ENCODE measurements at regions not wholly inside any gene's neighbourhood (a gene's known extent, or its start where the extent isn't known, plus 50 kb on each side); places are given as distances from the start of the nearest gene placed in this dataset.
"Not testable (repeated sequence)": the region's sequence is repeated elsewhere in the genome, so short reads cannot be mapped to it uniquely, and the experiment has no call there.

DNA sequence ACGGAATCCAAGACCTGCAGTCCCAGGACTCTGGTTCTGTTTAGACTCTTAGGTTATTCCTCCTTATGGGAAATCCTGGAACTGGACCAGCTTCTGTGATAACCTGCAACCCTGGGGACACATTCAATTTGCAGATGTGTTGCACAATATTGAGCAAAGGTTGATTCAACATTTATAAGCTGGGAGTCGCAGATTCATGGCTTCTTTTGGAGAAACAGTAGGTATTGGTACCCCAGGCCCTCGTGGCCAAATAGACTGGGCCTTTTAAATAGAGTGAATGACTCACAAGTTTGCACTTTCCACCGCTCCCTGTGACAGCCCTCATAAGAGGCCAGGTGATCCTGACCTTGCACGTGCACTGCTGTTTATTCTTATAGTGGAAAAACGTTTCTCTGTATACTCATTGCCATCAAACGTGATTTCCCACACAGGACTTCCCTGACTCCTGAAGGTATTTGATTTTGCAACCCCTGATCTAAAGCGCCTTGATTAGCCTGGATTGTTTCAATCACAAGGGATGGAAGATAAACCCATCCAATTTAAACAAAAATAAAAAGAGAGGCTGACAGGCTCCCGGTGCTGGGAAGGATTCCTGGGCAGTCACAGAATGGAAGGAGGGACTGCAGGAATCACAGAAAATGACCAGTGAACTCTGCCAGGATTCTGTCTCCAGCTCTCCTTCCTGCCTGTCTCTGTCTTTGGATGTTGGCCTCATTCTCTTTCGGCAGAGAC, 98.0 kb downstream of the VCPKMT start:
- DNase-seq (ENCODE audit: low spot score): peak; percentile 87

DNA sequence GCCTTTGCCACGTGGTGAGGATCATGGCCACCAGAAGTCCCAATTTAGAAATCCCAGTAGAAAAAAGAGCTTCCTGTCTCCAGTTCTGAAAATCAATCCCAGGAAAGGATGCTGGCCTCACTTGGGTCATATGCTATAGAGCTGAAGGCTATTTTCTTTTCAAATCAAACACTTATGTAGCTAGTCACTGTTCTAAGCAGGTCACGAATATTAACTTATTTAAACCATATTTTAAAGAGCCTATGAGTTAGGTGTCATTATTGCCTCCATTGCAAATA, 97.5 kb downstream of the VCPKMT start:
- DNase-seq (ENCODE audit: low spot score): no peak

DNA sequence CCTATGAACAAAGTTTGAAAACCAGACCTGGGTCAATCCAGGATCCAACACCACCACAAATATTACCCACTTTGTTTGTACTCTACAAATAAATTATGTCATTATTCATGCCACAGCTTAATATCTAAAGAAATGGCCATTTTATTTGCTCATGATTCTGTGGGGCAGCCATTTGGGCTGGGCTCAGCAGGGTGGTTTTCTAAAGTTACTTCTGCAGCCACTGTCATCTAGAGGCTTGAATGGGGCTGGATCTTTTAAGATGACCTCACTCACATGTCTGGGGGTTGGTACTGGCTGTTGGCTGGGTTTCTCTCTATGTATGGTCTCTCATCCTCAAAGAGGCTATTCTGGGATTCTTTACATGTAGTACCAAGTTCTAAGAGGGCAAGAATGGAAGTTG, 96.2 kb downstream of the VCPKMT start:
- DNase-seq (ENCODE audit: low spot score): no peak

DNA sequence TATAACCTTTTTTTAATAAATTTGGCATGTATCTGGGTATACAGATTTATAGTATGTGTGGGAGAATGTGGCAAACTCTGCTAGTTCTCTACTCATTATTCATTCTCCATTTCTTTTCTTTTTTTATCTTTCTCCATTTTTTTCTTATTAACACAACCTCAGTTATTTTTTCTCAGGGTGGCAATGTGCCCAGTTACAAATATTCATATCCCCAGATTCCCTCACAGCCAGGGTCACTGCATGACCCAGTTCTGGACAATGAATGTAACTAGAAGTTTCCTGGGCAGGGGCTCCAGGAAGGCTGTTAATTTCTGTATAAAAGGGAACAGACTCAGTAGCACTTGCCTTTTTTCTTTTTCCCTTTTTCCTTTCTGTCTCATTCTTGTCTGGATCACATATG, 95.6 kb downstream of the VCPKMT start:
- DNase-seq (ENCODE audit: low spot score): peak; percentile 32

DNA sequence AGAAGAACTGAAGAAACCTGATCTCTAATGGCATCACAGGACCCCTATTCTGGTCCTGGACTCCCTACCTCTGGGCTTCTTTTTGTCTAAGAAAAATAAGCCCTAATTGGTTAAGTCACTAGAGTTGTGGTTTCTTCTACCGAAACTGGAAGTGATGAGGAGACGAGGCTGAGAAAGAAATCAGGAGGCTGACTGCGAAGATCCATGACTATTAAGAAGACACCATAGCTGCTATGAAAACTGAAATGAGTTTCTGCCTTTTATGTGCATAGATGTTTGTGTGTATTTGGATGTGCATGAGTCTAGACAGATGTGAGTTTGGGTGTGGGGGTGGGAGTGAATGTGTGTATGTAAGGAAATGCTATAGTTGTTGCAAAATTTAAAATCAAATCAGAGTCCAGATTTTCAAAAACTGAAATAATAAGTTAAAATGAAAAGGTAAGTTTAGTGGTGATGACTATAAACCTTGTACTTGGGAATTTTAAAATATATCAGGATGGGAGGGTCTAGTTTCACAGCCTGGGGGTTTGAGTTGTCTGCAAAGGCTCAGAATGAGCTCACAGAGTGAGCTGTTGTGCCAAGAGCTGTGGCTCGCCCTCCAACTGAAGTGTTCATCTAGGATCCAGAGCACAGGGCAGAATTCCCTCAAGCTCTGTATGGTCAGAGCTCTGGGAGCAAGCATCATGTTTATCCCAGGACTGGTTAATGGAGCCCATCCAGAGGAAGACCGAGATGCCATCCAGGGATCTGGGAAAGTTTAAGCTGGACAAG, 94.9 kb downstream of the VCPKMT start:
- no peak for DNase-seq (ENCODE audit: low spot score)

DNA sequence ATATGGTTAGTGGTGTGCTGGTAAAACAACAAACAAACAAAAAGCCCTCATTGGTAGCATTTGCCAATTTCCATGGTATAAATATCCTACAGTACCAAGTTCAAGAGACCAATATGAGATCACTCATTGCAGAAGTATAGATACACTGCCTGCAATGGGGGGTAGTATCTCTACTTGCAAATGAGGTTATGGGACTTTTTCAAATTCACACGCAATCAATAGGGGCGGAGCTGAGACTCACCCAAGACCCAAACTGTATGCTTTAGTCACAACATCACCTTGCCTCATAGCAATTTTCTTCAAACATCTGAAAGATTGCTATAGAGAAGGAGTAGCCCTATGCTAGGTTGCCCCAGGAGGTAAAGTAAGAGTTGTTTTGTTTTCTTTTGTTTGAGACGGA, 93.7 kb downstream of the VCPKMT start:
- no peak for DNase-seq (ENCODE audit: low spot score)

DNA sequence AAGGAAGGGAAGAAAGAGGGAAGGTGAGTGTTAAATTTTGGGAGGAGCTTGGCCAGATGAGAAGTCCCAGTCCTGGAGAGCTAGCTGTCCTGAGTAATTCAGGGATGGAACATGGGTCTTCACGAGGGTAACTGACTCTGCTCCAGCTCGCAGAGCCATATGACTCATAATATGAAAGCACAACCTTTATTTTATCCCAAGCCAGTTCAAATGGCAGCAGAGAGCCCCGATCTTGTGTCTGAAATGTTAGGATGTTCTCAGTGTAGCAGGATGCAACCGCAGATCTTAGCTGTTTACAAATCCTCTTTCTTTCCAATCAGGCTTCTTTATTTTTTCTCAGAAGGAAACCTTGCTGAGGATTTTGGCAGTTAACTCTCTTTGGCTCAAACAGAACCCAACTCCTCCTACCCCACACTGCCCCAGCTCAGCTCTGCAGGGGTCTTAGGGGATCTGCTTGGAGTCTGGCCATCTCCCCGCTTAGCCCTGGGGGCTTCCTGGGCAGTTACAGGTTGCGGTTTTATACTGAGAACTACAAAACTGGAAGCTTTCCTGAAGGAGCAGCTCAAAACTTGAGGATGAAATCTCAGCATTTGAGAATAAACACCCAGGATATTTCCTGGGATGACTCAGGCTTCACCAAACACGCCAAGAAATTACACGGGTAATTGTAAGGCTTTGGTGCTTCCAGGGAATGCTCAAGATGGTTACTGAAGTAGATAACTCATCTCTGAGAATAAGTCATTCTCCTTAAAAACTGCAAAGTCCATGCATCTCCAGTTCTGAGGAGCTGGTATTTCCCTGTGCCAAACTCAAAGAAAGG, 92.5 kb downstream of the VCPKMT start:
- no peak for DNase-seq (ENCODE audit: low spot score)

DNA sequence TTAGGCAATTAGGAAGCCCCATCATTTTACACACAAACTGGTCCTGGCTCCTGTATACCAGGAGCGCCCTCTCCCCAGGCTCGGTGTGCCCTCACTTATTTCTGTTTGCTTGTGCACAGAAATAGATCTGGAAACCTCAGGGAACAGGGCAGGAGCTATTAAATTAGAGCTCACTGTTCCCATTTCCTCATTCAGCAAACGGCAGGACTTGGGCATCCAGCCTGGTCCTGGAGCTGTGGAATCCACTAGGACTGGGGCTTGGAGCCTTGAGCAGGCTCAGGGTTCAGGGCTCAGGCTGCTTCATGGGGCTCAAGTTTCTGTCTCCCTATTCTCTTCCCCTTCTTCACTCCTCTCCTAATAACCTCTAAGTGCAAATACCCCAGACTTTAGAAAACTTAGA, 91.3 kb downstream of the VCPKMT start:
- peak; percentile 51 for DNase-seq (ENCODE audit: low spot score)

DNA sequence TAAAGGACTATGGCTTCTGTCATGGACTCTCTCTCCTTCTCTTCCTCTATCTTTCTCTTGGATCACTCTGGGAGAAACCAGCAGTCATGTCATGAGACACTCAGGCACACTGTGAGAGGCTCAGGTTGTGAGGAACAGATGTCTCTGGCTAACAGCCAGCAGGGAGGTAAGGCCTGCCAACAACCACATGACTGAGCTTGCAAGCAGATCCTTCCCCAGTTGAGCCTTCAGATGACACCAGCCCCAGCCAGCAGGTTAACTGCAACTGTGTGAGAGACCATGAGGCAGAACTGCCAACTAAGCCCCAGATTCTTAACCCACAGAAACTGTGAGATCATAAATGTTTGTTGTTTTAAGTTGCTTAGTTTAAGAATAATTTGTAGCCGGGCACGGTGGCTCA, 90.6 kb downstream of the VCPKMT start:
- DNase-seq (ENCODE audit: low spot score): no peak

DNA sequence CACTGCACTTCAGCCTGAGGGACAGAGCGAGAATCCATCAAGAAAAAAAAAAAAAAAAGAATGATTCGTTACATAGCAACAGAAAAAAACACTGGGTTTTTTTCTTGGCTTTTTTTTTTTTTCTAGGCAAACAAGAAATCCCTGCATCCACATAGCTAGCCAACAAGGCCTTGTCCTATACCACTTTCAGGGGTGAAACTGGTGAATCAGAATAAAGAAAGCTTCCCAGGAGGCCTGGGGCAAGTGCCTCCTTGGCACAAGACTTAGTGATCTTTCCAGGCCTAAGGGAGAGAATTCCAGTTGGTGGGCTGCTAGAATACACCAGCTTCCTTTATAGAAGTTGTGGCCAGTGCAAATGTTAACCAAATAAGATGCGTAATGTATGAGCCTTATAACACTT, 90.0 kb downstream of the VCPKMT start:
- no peak for DNase-seq (ENCODE audit: low spot score)

DNA sequence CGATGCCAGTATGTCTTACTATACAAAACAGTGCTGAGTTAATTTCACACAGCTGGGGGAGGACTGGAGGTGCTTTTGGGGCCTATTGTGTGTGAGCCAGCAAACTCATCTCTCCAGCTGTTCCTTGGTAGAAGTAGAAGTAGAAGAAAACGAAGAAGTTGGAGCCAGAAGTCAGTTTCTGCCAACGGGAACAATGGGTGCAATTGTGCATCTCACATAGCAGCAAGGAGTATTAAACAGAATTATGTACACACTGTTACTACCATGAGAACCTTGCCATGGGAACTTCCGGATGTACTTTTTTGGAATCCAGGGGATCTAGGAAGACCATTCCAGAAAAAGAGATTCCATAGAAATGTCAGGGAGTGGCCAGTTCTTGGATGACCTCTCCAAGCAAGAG, 88.6 kb downstream of the VCPKMT start:
- no peak for DNase-seq (ENCODE audit: low spot score)

DNA sequence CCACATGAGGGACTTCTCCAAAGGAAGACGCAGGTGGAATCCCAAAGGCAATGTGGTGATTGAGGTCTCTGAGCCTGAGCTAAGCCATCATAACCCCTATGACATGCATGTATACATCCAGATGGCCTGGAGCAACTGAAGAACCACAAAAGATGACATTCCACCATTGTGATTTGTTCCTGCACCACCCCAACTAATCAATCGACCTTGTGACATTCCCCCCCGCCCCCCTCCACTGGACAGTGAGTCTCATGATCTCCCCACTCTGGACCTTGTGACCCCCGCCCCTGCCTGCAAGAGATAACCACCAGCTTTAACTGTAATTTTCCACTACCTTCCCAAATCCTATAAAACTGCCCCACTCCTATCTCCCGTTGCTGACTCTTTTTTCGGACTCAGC, 87.9 kb downstream of the VCPKMT start:
- no peak for DNase-seq (ENCODE audit: low spot score)

DNA sequence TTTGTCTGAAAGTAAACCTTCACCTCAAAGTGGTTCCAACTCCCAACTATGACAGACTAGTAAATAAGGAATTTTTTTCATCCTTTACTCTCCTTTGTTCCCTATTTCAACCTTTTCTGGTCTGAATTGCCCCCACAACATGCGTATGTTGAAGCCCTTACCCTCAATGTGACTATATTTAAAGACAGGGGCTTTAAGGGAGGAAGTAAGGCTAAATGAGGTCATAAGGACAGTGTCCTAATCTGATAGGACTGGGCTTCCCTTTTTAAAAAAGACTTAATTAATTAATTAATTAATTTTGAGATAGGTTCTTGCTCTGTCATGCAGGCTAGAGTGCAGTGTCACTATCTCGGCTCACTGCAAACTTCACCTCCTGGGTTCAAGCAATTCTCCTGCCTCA, 86.3 kb downstream of the VCPKMT start:
- DNase-seq (ENCODE audit: low spot score): no peak

DNA sequence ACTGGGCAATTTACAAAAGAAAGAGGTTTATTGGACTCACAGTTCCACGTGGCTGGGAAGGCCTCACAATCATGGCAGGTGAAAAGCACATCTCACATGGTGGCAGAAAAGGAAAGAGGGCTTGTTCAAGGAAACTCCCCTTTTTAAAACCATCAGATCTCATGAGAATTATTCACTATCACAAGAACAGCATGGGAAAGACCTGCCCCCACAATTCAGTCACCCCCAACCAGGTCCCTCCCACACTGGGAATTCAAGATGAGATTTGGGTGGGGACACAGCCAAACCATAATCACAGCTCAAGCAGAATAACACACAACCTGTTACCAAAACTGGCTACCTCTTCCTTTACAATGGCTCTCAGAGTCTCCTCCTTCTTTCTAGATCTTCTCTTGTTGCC, 85.5 kb downstream of the VCPKMT start:
- not testable (repeated sequence) for DNase-seq (ENCODE audit: low spot score)

DNA sequence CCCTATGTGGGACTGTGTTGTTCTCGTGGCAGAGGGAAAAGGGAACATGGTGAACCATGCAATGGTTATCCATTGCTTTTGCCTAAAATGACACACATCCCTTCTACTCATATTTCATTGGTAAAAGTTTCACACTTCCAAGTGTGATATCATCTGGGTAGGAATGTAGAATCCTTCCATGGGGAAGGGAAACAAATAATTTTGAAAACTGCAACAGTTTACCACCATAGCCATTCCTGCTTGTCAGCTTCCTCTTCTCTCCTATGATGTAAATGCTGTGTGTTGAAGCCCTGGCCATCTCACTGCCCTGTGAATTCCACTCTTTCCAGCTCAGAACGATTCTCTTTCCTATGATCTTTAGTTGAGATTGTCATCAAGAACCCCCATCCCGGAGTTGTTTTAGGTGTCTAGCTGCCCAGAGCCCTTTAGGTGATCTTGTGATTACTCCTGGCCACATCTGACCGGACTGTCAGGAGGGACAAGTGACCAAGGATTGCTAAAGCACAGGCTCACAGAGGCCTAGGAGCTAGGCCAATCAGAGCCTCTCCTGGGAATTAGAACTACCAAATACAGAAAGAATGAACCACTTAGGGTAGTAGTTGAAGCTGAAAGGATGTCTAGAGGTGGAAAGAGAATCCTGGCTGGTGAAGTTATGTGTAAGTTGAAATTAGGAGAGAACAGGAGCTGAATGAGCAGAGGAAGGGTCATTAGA, 84.6 kb downstream of the VCPKMT start:
- DNase-seq (ENCODE audit: low spot score): no peak

DNA sequence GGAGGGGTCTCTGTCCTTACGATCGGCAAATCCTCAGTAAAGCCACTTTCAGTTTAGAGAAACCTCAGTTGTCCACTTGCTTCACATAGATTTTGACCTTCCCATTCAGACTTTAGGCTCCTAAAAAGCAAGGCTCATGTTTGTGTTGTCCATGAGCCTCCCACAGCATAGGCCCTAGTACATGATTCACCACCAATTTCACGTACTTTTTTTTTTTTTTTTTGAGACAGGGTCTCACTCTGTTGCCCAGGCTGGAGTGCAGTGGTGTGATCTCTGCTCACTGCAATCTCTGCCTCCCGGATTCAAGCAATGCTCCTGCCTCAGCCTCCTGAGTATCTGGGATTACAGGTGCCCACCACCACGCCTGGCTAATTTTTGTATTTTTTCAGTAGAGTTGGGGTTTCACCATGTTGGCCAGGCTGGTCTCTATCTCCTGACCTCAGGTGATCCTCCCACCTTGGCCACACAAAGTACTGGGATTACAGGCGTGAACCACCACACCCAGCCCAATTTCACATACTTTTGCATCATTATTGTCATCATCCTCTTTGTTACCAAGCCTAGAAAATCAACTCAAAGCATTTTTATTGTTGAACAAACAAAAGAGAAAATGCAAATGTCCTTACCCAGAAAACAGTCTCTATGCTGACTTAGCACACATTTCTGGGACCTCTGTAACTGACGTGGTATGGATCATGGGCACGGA, 83.8 kb downstream of the VCPKMT start:
- DNase-seq (ENCODE audit: low spot score): not testable (repeated sequence)

DNA sequence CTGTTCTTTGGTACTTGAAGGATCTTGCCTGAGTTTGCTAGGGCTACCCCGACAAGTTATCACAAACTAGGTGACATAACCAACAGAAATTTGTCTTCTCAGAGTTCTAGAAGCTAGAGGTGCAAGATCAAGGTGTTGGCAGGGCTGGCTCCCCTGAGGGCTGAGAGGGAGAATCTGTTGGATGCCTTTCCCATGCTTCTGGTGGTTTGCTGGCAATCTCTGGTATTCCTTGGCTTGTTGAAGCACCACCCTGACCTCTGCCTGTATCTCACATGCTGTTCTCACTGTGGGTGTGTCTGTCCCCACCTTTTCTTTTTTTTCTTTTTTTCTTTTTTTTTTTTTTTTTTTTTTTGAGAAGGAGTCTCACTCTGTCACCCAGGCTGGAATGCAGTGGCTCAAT, 81.2 kb downstream of the VCPKMT start:
- DNase-seq (ENCODE audit: low spot score): no peak

DNA sequence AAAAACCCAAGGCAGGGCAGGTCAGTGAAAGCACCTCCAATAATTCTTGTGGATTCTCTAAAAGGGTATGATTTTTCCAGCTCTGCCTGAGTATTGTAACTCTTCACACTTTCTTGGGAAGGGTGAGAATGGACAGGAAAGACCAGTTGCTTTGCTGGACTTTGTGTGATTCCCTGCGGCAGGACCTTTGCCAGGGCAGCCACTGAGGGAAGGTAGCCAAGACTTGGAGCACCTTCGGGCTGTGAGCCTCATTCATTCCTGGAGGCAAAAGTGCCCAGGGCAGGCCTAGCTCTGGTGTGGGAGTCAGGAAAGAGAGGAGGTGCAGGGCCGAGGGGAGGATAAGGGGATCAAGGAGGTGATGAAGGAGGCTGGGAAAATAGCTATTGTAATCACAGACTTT, 80.2 kb downstream of the VCPKMT start:
- peak; percentile 34 for DNase-seq (ENCODE audit: low spot score)

DNA sequence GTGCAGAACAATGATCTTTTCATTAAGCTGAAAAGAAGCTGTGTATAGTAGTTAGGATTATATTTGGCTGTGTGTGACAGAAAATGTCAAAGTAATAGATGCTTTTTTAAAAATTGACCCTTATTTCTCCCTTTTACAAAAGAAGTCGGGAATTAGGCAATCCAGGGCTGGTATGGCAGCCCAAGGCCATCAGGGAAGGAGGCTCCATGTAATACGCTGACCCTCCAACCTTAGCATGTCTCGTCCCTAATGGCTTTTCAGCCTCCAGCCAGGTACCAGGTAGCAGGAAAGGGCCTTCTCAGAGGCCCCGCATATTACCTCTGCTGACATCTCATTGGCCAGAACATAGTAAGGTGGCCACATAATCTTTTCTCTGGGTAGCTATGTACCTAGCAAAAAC, 79.7 kb downstream of the VCPKMT start:
- no peak for DNase-seq (ENCODE audit: low spot score)

DNA sequence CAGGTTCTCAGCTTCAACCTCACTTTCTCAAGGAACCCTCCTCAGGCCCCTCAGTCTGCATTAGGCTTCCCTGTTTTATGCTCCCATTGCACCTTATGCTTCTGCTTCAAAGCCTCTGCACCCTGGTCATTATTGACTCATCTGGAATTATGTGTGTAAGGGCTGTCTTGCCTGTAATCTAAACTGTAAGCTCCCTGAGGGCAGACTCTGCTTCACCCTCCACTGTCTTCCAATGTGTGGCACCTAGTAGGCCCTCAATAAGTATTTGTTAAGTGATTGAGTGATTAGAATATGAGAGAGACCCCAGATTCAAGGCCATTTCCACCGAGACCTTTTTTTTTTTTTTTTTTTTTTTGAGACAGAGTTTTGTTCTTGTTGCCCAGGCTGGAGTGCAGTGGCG, 79.1 kb downstream of the VCPKMT start:
- DNase-seq (ENCODE audit: low spot score): no peak

DNA sequence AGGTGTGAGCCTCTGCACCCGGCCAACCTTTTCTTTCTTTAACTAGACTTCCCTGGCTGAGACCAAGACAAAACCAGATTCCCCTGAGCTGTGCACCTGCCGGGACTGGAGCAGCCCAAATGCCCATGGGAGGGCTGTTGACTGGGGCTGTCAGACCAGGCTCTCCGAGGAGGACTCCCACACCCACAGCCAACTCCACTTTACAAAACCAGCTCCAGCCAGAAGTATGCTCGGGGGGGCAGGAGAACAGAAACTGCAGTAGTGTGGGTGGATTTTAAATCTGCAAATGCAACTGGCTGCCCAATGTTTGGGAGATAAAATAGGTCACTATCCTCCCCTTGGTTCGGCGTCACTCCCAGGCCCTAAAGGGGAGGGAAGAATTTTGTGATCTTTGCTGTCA, 78.5 kb downstream of the VCPKMT start:
- DNase-seq (ENCODE audit: low spot score): no peak
